SU-DHL-6 (cell line): ENCODE measurements at regions not wholly inside any gene's neighbourhood (a gene's known extent, or its start where the extent isn't known, plus 50 kb on each side); places are given as distances from the start of the nearest gene placed in this dataset.

ENCODE experiments used
- H2AFZ ChIP-seq: fragments of 200-600 bp; sonication (generic); 2 replicates; pipeline ENCODE4 v1.6.1; 2014; ENCODE audit warnings: low read depth, mild to moderate bottlenecking, moderate library complexity, mixed read lengths, antibody characterized with exemption, low read length; ENCODE audit not compliant: severe bottlenecking
- H3F3A ChIP-seq: fragments of 200-600 bp; shearing (Covaris generic); 2 replicates; pipeline ENCODE4 v1.6.0; 2016; ENCODE audit warnings: antibody characterized with exemption, mild to moderate bottlenecking; ENCODE audit not compliant: insufficient read depth
- H3K27ac ChIP-seq: fragments of 200-600 bp; sonication (generic); 2 replicates; pipeline ENCODE4 v1.5.1; 2016; ENCODE audit warnings: low read depth, mild to moderate bottlenecking, low read length, moderate library complexity, mixed read lengths
- H3K27me3 ChIP-seq: fragments of 200-600 bp; sonication (generic), shearing (Covaris generic); 2 replicates; pipeline ENCODE4 v1.6.0; 2014; ENCODE audit warnings: mild to moderate bottlenecking, low read length
- H3K36me3 ChIP-seq: fragments of 200-600 bp; sonication (generic); 2 replicates; pipeline ENCODE4 v1.6.1; 2014; ENCODE audit warnings: mild to moderate bottlenecking, low read length, mixed read lengths
- H3K4me2 ChIP-seq: fragments of 300-600, 200-600 bp; shearing (Covaris generic), sonication (generic); 2 replicates; pipeline ENCODE4 v1.6.0; 2014; ENCODE audit warnings: low read length, low read depth, mild to moderate bottlenecking; ENCODE audit not compliant: poor library complexity, severe bottlenecking
- H3K4me3 ChIP-seq: fragments of 200-600 bp; sonication (generic); 2 replicates; pipeline ENCODE4 v1.5.1; 2014; ENCODE audit warnings: antibody characterized with exemption, low read length, mild to moderate bottlenecking, mixed read lengths; ENCODE audit not compliant: insufficient read depth, poor library complexity, severe bottlenecking
- H3K79me2 ChIP-seq: fragments of 200-600 bp; sonication (generic); 2 replicates; pipeline ENCODE4 v1.6.1; 2014; ENCODE audit warnings: mild to moderate bottlenecking, low read length, moderate library complexity; ENCODE audit not compliant: insufficient read depth
- H3K9ac ChIP-seq: fragments of 200-600 bp; sonication (generic); 2 replicates; pipeline ENCODE4 v1.7.0; 2014; ENCODE audit warnings: mild to moderate bottlenecking, low read length
- H3K9me2 ChIP-seq: fragments of 200-600 bp; sonication (generic); replicated peaks from 2 replicates; pipeline ENCODE4 v1.6.1; 2014; ENCODE audit warnings: low read length; ENCODE audit not compliant: insufficient read depth
- H3K9me3 ChIP-seq: fragments of 200-600 bp; sonication (generic); 2 replicates; pipeline ENCODE4 v1.6.1; 2014; ENCODE audit warnings: low read length, mixed read lengths; ENCODE audit not compliant: insufficient read depth
- H4K20me1 ChIP-seq: fragments of 200-600 bp; sonication (generic); 2 replicates; pipeline ENCODE4 v1.6.1; 2014; ENCODE audit warnings: low read depth, mild to moderate bottlenecking, antibody characterized with exemption, low read length, moderate library complexity, mixed read lengths
- CTCF ChIP-seq: fragments of 200-600 bp; sonication (generic); IDR thresholded peaks from one replicate; pipeline ENCODE4 v1.5.1; 2017; ENCODE audit warnings: antibody characterized with exemption, mild to moderate bottlenecking, low read length, moderate library complexity; ENCODE audit not compliant: insufficient read depth, poor library complexity, severe bottlenecking
- EZH2phosphoT487 ChIP-seq: fragments of 200-600 bp; sonication (generic), shearing (Covaris generic); conservative IDR thresholded peaks from 2 replicates; pipeline ENCODE4 v1.6.1; 2018; ENCODE audit warnings: mild to moderate bottlenecking, antibody characterized with exemption, low read length, moderate library complexity, mixed read lengths

DNA sequence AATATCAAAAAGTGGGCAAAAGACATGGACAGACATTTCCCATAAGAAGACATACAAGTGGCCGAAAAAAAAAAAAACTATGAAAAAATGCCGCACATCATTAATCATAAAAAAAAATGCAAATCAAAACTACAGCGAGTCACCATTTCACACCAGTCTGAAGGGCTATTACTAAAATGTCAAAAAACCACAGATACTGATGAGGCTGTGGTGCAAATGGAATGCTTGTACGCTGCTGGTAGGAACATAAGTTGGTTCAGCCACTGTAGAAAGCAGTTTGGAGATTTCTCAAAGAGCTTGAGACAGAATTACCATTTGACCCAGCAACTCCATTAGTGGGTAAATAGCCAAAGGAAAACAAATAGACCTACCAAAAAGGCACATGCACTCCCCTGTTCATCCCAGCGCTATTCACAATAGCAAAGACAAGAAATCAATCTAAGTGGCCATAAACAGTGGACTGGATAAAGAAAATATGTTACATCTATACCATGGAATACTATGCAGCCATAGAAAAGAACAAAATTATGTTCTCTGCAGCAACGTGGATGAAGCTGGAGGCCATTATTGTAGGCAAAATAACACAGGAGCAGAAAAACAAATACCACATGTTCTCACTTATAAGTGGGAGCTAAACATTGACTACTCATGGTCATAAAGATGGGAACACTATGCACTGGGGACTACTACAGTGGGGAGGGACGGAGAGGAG lies 110.6 kb upstream of the BOD1 start:
- H4K20me1 ChIP-seq: no peaks in the 10 kb centered on the region
- no peak overlapping the region for H3K4me3 ChIP-seq
- no peaks in the 10 kb centered on the region for H3K27me3 ChIP-seq
- H3K79me2 ChIP-seq: no peaks in the 10 kb centered on the region
- H3K9me3 ChIP-seq: no peaks in the 10 kb centered on the region
- H3K9me2 ChIP-seq: no peaks in the 10 kb centered on the region
- no peak overlapping the region for H3K4me2 ChIP-seq
- no peak overlapping the region for H2AFZ ChIP-seq
- no peak overlapping the region for H3K27ac ChIP-seq
- H3K36me3 ChIP-seq: no peaks in the 10 kb centered on the region
- no peak overlapping the region for H3K9ac ChIP-seq
- TF ChIP-seq EZH2phosphoT487: no peak
- no peak for TF ChIP-seq CTCF
- no peaks in the 10 kb centered on the region for H3F3A ChIP-seq

GRCh38 chr5:173727839-173728778 lies 111.7 kb upstream of the BOD1 start:
- TF ChIP-seq EZH2phosphoT487: no peak
- TF ChIP-seq CTCF: no peak
- H2AFZ ChIP-seq: no peak overlapping the region
- H3K36me3 ChIP-seq: no peaks in the 10 kb centered on the region
- H3F3A ChIP-seq: no peaks in the 10 kb centered on the region
- H3K4me2 ChIP-seq: no peak overlapping the region
- no peak overlapping the region for H3K27ac ChIP-seq
- no peaks in the 10 kb centered on the region for H4K20me1 ChIP-seq
- H3K4me3 ChIP-seq: no peak overlapping the region
- no peaks in the 10 kb centered on the region for H3K79me2 ChIP-seq
- no peaks in the 10 kb centered on the region for H3K27me3 ChIP-seq
- no peaks in the 10 kb centered on the region for H3K9me2 ChIP-seq
- H3K9me3 ChIP-seq: no peaks in the 10 kb centered on the region
- H3K9ac ChIP-seq: no peak overlapping the region

DNA sequence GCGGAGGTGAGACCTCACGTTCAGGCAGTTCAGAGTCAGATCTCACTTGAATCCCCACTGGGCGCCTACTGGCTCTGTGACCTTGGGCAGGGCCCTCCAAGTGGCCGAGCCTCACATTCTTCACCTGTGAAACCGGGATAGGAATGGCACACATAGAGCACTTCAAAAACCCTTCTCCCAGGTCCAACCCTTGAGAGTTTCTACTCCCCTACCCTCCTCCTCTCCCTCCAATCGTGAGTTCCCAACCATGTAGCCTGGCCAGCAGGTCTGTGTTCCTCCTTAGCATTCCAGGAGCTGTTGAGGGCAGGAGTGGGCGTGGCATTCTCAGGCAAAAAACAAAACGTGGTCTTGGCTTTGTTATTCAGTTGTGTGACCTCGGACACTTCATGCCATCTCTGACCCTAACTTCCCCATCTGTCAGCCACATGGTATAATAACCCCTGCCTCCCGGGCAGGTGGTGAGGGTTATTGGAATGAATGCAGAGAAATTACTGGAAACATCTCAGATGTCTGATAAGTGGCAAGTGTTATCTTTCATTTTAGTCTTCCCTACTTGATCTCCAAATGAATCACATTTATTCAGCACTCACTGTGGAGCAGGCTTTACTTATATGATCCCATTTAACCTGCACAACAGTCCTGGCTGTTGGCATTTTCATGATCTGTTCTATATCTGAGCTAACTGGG lies 112.8 kb upstream of the BOD1 start:
- H3F3A ChIP-seq: peaks cover 10% of the 10 kb centered on the region
- no peaks in the 10 kb centered on the region for H4K20me1 ChIP-seq
- H3K79me2 ChIP-seq: no peaks in the 10 kb centered on the region
- TF ChIP-seq EZH2phosphoT487 (no peak), CTCF (no peak)
- no peak overlapping the region for H2AFZ ChIP-seq
- no peak overlapping the region for H3K9ac ChIP-seq
- no peaks in the 10 kb centered on the region for H3K9me2 ChIP-seq
- H3K27ac ChIP-seq: no peak overlapping the region
- H3K9me3 ChIP-seq: no peaks in the 10 kb centered on the region
- H3K4me3 ChIP-seq: no peak overlapping the region
- H3K4me2 ChIP-seq: no peak overlapping the region
- no peaks in the 10 kb centered on the region for H3K36me3 ChIP-seq
- no peaks in the 10 kb centered on the region for H3K27me3 ChIP-seq
